SK-N-SH (cell line): ENCODE measurements at regions not wholly inside any gene's neighbourhood (a gene's known extent, or its start where the extent isn't known, plus 50 kb on each side); places are given as distances from the start of the nearest gene placed in this dataset.

ENCODE experiments used
- CTCF ChIA-PET: fragments of 300-600, 350-600 bp; formaldehyde crosslinking; extraction: SDS; loops from one replicate; lab custom pipeline; 2021; lab: Yijun Ruan, JAX
- POLR2A ChIA-PET: fragments of 350-600 bp; sonication (Branson Sonifier 250); formaldehyde crosslinking; extraction: SDS; loops from one replicate; lab custom pipeline; 2020; ENCODE audit warnings: antibody characterized with exemption, inconsistent platforms; lab: Yijun Ruan, JAX
- DNase-seq: peaks from one replicate; pipeline ENCODE4 v3.0.0; 2012
- H2AFZ ChIP-seq: fragments of 200-600 bp; sonication (generic); 2 replicates; pipeline ENCODE4 v1.8.1; 2016; ENCODE audit warnings: antibody characterized with exemption, mild to moderate bottlenecking, low read depth
- H3F3A ChIP-seq: fragments of 200-600 bp; sonication (generic); replicated peaks from 2 replicates; pipeline ENCODE3; 2016; ENCODE audit warnings: antibody characterized with exemption, mild to moderate bottlenecking; ENCODE audit not compliant: insufficient read depth
- H3K27ac ChIP-seq, 2 experiments: fragments of 200-500 bp in 1 of 2; fragments of 200-600 bp in 1 of 2; sonication (Bioruptor generic) in 1 of 2; sonication (generic), shearing (Covaris generic) in 1 of 2; 2 replicates each; pipeline versions ENCODE4 v1.5.1 to v1.6.1; 2014 to 2016; ENCODE audit warnings: low read depth in 2 of 2, inconsistent platforms in 1 of 2, low read length in 1 of 2, mild to moderate bottlenecking in 1 of 2, mixed read lengths in 1 of 2
- H3K27me3 ChIP-seq: fragments of 200-600 bp; sonication (generic), shearing (Covaris generic); 2 replicates; pipeline ENCODE4 v1.6.1; 2016; ENCODE audit warnings: mixed run types; ENCODE audit not compliant: insufficient read depth
- H3K36me3 ChIP-seq, 2 experiments: fragments of 200-500 bp in 1 of 2; fragments of 200-600 bp in 1 of 2; sonication (Bioruptor generic) in 1 of 2; sonication (generic) in 1 of 2; replicated peaks in 1 of 2; 2 replicates each; pipeline versions ENCODE3 to v1.5.1; 2014 to 2016; ENCODE audit warnings: low read length in 1 of 2, mild to moderate bottlenecking in 1 of 2; ENCODE audit not compliant: insufficient read depth in 2 of 2, control insufficient read depth in 1 of 2
- H3K4me1 ChIP-seq, 2 experiments: fragments of 200-500 bp in 1 of 2; fragments of 200-600 bp in 1 of 2; sonication (Bioruptor generic) in 1 of 2; sonication (generic), shearing (Covaris generic) in 1 of 2; 2 replicates each; pipeline versions ENCODE4 v1.5.1 to v1.6.1; 2014 to 2016; ENCODE audit warnings: low read depth in 1 of 2, low read length in 1 of 2, mixed run types in 1 of 2; ENCODE audit not compliant: insufficient read depth in 2 of 2, control insufficient read depth in 1 of 2
- H3K4me2 ChIP-seq: fragments of 200-600 bp; sonication (generic), shearing (Covaris generic); 2 replicates; pipeline ENCODE4 v1.6.1; 2017; ENCODE audit warnings: mixed run types
- H3K4me3 ChIP-seq, 2 experiments: fragments of 200-500 bp in 1 of 2; fragments of 200-600 bp in 1 of 2; sonication (Bioruptor generic) in 1 of 2; sonication (generic), shearing (Covaris generic) in 1 of 2; 2 replicates each; pipeline versions ENCODE4 v1.5.1 to v1.8.1; 2014 to 2016; ENCODE audit warnings: low read depth in 2 of 2, inconsistent platforms in 1 of 2, low read length in 1 of 2, mild to moderate bottlenecking in 1 of 2, mixed read lengths in 1 of 2, moderate library complexity in 1 of 2
- H3K79me2 ChIP-seq: fragments of 200-600 bp; sonication (generic); 2 replicates; pipeline ENCODE4 v1.8.1; 2017; ENCODE audit warnings: mild to moderate bottlenecking; ENCODE audit not compliant: insufficient read depth
- H3K9ac ChIP-seq: fragments of 200-600 bp; sonication (generic); 2 replicates; pipeline ENCODE4 v1.6.1; 2017; ENCODE audit warnings: mixed run types
- H3K9me2 ChIP-seq: fragments of 200-600 bp; sonication (generic); 2 replicates; pipeline ENCODE4 v1.6.1; 2017; ENCODE audit warnings: mixed run types
- H3K9me3 ChIP-seq: fragments of 200-600 bp; sonication (generic); 2 replicates; pipeline ENCODE4 v1.6.1; 2017; ENCODE audit warnings: mixed run types, mild to moderate bottlenecking, moderate library complexity
- H4K20me1 ChIP-seq: fragments of 200-600 bp; sonication (generic); 2 replicates; pipeline ENCODE4 v1.6.1; 2017; ENCODE audit warnings: mild to moderate bottlenecking, mixed run types; ENCODE audit not compliant: insufficient read depth
- CHD2 ChIP-seq: fragments of 150-350 bp; IDR thresholded peaks from 2 replicates; pipeline ENCODE4 v1.6.1; 2018; ENCODE audit warnings: low read length; ENCODE audit not compliant: partially characterized antibody
- EP300 ChIP-seq, 2 experiments: IDR thresholded peaks; 2 replicates each; pipeline versions ENCODE4 v1.4.0 to v1.6.1; 2012; ENCODE audit warnings: borderline replicate concordance in 1 of 2, low read depth in 1 of 2, low read length in 1 of 2
- EZH2phosphoT487 ChIP-seq: fragments of 200-600 bp; sonication (generic); IDR thresholded peaks from 2 replicates; pipeline ENCODE4 v1.6.1; 2017; ENCODE audit warnings: low read depth, mixed run types, mild to moderate bottlenecking, antibody characterized with exemption, moderate library complexity, borderline replicate concordance
- FOSL2 ChIP-seq: IDR thresholded peaks from 2 replicates; pipeline ENCODE4 v1.4.0; 2012; ENCODE audit warnings: low read depth, mild to moderate bottlenecking, moderate library complexity, borderline replicate concordance
- GABPA ChIP-seq: IDR thresholded peaks from 2 replicates; pipeline ENCODE4 v1.4.0; 2012; ENCODE audit warnings: low read depth, mild to moderate bottlenecking
- GATA2 ChIP-seq: sonication (generic); formaldehyde crosslinking; IDR thresholded peaks from 2 replicates; pipeline ENCODE4 v1.5.0; 2020; ENCODE audit warnings: mild to moderate bottlenecking, missing genetic modification reagents
- MEF2A ChIP-seq: IDR thresholded peaks from 2 replicates; pipeline ENCODE4 v1.4.0; 2012; ENCODE audit warnings: low read depth, borderline replicate concordance
- MXI1 ChIP-seq: IDR thresholded peaks from 2 replicates; pipeline ENCODE4 v1.6.1; 2012; ENCODE audit warnings: mild to moderate bottlenecking, low read depth, low read length, improper control_type of control experiment
- NFIC ChIP-seq: IDR thresholded peaks from 2 replicates; pipeline ENCODE4 v1.4.0; 2012; ENCODE audit warnings: borderline replicate concordance
- NRF1 ChIP-seq: IDR thresholded peaks from 2 replicates; pipeline ENCODE4 v1.6.1; 2012; ENCODE audit warnings: low read depth, mild to moderate bottlenecking, low read length
- PBX3 ChIP-seq: IDR thresholded peaks from 2 replicates; pipeline ENCODE4; 2012
- POLR2AphosphoS5 ChIP-seq: IDR thresholded peaks from 2 replicates; pipeline ENCODE4 v1.6.1; 2012; ENCODE audit warnings: low read depth, low read length
- REST ChIP-seq: IDR thresholded peaks from 2 replicates; pipeline ENCODE4 v1.6.1; 2012; ENCODE audit warnings: mild to moderate bottlenecking, low read depth, low read length, moderate library complexity
- RFX5 ChIP-seq: IDR thresholded peaks from 2 replicates; pipeline ENCODE4 v1.6.1; 2012; ENCODE audit warnings: mild to moderate bottlenecking, improper control_type of control experiment, low read length
- SMC3 ChIP-seq: IDR thresholded peaks from 2 replicates; pipeline ENCODE4 v1.6.1; 2012; ENCODE audit warnings: low read depth, low read length, improper control_type of control experiment
- TCF12 ChIP-seq: IDR thresholded peaks from 2 replicates; pipeline ENCODE4 v1.4.0; 2012
- YY1 ChIP-seq: IDR thresholded peaks from 2 replicates; pipeline ENCODE4 v1.4.0; 2012; ENCODE audit warnings: low read depth, mild to moderate bottlenecking
- whole genome bisulfite sequencing: methylation state at CpG from one replicate; pipeline ENCODE4 v1.1.6; 2017; ENCODE audit warnings: low lambda C conversion rate; 5-methylcytosine and 5-hydroxymethylcytosine counted together
- TF ChIP-seq, protein P1 (sequence below): fragments of 150-350 bp; IDR thresholded peaks from 2 replicates; pipeline ENCODE4 v1.6.1; 2017; ENCODE audit warnings: antibody characterized with exemption, low read length, low read depth, borderline replicate concordance
- TF ChIP-seq, protein P2 (sequence below): IDR thresholded peaks from 2 replicates; pipeline ENCODE4 v1.4.0; 2012; ENCODE audit warnings: low read depth, borderline replicate concordance
- TF ChIP-seq, protein P3 (sequence below): IDR thresholded peaks from 2 replicates; pipeline ENCODE4 v1.4.0; 2012; ENCODE audit warnings: low read depth

- Histone ChIP-seq H3K4me2 (no peak overlapping the region), H3K4me3 (no peak overlapping the region), H3K27me3 (0 out of 2 replicates have a peak, but pooled peaks cover 6% of the 10 kb centered on the region), H3K79me2 (no peaks in the 10 kb centered on the region), H4K20me1 (no peaks in the 10 kb centered on the region), H3K9ac (no peak overlapping the region), H3K27ac (no peak overlapping the region), H3K36me3 (no peaks in the 10 kb centered on the region), H3F3A (no peaks in the 10 kb centered on the region), H2AFZ (no peak overlapping the region), H3K9me2 (no peaks in the 10 kb centered on the region), H3K9me3 (no peaks in the 10 kb centered on the region), H3K4me1 (no peaks in the 10 kb centered on the region)
- ChIA-PET CTCF (interaction anchor here (1.0 to 1.2 kb wide), 2 partner anchors 9 to 369 kb away, joined by 3 read pairs; no protein-coding TSS in a partner anchor), POLR2A (no interaction called here)
- 0% methylated on average over 1 of the region's 1 CpG for WGBS
- no peak for TF ChIP-seq SMC3
- no peak for TF ChIP-seq MEF2A
- TF ChIP-seq TCF12 = no peak
- no peak for TF ChIP-seq RFX5
- no peak for TF ChIP-seq NRF1
- TF ChIP-seq POLR2AphosphoS5 = no peak
- TF ChIP-seq PBX3 = no peak
- TF ChIP-seq MXI1 = no peak
- TF ChIP-seq, protein P1, sequence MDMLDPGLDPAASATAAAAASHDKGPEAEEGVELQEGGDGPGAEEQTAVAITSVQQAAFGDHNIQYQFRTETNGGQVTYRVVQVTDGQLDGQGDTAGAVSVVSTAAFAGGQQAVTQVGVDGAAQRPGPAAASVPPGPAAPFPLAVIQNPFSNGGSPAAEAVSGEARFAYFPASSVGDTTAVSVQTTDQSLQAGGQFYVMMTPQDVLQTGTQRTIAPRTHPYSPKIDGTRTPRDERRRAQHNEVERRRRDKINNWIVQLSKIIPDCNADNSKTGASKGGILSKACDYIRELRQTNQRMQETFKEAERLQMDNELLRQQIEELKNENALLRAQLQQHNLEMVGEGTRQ = no peak
- no peak for TF ChIP-seq REST
- no peak for TF ChIP-seq GABPA
- no peak for TF ChIP-seq YY1
- TF ChIP-seq, protein P2, sequence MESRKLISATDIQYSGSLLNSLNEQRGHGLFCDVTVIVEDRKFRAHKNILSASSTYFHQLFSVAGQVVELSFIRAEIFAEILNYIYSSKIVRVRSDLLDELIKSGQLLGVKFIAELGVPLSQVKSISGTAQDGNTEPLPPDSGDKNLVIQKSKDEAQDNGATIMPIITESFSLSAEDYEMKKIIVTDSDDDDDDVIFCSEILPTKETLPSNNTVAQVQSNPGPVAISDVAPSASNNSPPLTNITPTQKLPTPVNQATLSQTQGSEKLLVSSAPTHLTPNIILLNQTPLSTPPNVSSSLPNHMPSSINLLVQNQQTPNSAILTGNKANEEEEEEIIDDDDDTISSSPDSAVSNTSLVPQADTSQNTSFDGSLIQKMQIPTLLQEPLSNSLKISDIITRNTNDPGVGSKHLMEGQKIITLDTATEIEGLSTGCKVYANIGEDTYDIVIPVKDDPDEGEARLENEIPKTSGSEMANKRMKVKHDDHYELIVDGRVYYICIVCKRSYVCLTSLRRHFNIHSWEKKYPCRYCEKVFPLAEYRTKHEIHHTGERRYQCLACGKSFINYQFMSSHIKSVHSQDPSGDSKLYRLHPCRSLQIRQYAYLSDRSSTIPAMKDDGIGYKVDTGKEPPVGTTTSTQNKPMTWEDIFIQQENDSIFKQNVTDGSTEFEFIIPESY = no peak
- TF ChIP-seq NFIC = no peak
- no peak for TF ChIP-seq CHD2
- TF ChIP-seq, protein P3, sequence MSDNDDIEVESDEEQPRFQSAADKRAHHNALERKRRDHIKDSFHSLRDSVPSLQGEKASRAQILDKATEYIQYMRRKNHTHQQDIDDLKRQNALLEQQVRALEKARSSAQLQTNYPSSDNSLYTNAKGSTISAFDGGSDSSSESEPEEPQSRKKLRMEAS = no peak
- TF ChIP-seq FOSL2 = no peak
- TF ChIP-seq EP300 (IDR thresholded peaks at IDR 0.05; ENCODE audit: borderline replicate concordance in 1 of 2, low read depth in 1 of 2, low read length in 1 of 2) = no peak
- TF ChIP-seq EZH2phosphoT487 = no peak
- no peak for TF ChIP-seq GATA2 (CRISPR knock-in tag)
- DNase-seq = no peak
Observed at GRCh38 chr4:81836716-81837115, 365.0 kb upstream of the RASGEF1B start.
